GM19467 (cell line): ENCODE measurements at regions not wholly inside any gene's neighbourhood (a gene's known extent, or its start where the extent isn't known, plus 50 kb on each side); places are given as distances from the start of the nearest gene placed in this dataset.
"Not testable (repeated sequence)": the region's sequence is repeated elsewhere in the genome, so short reads cannot be mapped to it uniquely, and the experiment has no call there.

ENCODE experiments used
- ATAC-seq: cut with Tn5 transposase; IDR thresholded peaks from one replicate; pipeline ENCODE4 v1.9.1; 2021; ENCODE audit warnings: mild to moderate bottlenecking, moderate library complexity; ENCODE audit not compliant: unreplicated experiment

DNA sequence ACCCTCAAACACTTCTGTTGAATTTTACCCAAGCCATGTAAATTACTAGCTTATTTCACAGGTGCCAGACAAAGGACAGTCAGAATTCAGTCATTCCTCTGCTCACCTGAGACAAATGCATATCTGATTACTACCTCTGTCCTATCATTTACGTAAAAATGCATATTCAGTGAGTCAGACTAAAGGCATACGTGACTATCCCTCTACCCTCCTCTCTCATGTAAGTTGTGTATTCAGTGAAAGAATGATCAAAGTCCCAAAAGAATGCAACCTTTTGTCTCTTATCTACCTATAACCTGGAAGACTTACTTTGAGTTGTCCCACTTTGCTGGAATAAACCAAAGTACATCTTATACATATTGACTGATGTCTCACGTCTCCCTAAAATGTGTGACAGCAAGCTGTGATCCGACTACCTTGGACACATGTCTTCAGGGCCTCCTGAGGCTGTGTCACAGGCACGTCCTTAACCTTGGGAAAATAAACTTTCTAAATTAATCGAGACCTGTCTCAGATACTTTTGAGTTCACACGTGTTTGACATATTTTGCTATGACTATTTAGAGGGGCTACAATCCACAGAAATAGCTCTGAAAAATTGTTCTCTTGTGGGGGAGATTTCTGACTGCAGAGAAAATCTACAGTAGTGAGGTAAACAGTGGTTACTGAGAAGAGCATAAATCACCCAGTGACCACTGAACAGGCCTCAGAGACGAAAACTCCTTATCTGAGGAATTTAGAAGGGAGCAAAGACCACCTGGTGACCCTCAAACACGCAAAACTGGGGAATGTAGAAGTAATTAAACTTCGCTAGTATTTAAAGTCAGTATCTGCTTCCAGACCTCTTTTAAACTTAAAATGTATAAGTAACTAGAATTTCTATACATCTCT lies 1575.8 kb downstream of the STIM2 start:
- no peak for ATAC-seq

DNA sequence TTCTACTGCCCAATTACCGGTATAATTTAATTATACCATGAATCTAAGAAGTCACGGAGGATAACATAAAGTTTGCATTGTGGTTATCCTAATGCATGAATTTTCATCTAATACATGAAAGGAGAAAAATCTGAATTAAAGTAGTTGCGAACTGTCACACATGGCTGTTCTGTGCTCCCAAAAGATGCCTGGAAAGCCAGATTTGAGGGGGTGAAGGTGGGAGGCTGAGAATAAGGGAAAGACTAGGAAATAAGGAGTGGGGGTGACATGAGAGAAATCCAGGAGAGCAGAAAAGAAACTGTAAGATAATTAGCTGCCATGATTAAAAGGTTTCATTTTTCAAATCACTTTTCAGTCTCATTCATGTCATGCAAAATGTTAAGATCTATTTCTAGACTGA lies 1582.7 kb downstream of the STIM2 start:
- ATAC-seq = no peak

- no peak for ATAC-seq
Observed at GRCh38 chr4:28443801-28444412, 1583.3 kb downstream of the STIM2 start.

GRCh38 chr4:28444886-28445496 lies 1584.3 kb downstream of the STIM2 start:
- ATAC-seq = no peak

DNA sequence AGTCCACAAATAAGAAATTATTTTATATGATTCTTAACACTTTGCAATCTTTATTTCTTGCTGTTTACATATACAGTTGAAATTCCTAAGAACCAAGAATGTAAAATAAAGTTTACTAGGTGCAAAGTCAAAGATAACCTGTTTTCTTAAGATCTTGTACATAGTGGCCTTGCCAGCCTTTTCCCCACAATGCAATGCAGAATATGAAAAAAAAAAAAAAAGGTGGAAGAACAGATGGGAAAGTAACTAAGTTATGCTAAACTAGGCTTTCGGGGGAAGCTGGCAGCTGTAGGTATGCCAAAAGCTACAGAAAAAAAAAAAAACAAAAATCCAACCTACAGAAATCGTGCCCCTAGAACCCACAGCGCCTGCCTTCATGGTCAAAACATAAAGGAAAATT lies 1588.4 kb downstream of the STIM2 start:
- ATAC-seq = no peak

DNA sequence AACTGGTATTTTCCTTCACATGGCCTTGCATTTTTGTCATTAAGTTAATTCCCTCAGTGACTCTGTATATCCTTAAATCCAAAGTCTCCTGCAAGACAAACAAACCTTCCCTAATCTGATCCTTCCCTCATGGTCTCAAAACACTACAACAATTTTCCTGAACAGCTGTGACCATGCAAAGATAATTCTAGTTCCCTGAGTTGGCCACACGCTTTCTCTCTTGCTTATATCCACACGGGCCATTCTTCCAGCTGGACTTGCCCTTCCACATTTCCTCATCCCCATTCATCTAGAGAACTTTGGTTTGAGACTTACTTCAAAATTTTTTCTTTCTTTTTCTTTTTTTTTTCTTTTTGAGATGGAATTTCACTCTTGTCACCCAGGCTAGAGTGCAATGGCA lies 1590.7 kb downstream of the STIM2 start:
- ATAC-seq = no peak

GRCh38 chr4:28462766-28463700 lies 1602.4 kb downstream of the STIM2 start:
- ATAC-seq = no peak

GRCh38 chr4:28464823-28465222 lies 1604.2 kb downstream of the STIM2 start:
- ATAC-seq = no peak

GRCh38 chr4:28466886-28467285 lies 1606.2 kb downstream of the STIM2 start:
- ATAC-seq = not testable (repeated sequence)

GRCh38 chr4:28469387-28469786 lies 1608.7 kb downstream of the STIM2 start:
- ATAC-seq = no peak

DNA sequence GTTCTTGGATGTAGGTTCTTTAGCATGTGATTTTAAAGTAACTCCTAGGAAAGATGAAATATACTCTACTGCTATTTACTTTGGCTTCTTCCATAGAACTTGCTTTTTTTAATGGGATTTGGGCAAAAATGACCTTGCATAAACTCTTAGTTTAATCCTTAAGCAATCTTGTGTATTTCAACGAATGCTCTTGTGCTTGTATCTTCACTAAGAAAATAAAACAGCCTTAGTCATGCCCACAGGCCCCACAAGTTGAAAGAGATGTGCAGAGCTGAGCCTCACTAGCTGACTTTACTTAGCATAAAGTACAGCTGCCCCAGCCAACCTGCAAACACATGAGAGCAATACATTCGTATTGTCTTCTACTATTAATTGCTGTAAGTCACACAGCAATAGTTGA lies 1609.2 kb downstream of the STIM2 start:
- no peak for ATAC-seq

- no peak for ATAC-seq
Observed at GRCh38 chr4:28475381-28475780, 1614.7 kb downstream of the STIM2 start.

DNA sequence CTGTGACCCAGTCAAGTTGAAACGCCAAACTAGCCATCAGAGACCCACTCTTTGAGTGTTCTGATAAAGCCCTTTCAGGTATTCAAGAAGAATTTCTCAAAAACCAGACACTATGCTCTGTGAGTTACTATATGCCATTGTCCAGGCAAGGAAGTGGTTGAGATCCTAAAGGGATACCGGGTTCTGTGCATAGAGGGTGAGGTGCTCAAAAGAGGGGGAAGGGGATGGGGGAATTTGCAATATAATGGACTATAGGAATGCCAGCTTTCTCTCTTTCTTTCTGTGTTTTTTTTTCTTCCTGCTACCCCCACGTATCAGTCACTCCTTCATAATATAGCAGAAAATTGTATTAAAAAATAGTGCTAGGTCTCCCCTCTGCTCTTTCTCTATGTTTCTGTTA lies 1619.0 kb downstream of the STIM2 start:
- ATAC-seq = no peak

- ATAC-seq = no peak
Observed at GRCh38 chr4:28481565-28481964, 1620.9 kb downstream of the STIM2 start.

DNA sequence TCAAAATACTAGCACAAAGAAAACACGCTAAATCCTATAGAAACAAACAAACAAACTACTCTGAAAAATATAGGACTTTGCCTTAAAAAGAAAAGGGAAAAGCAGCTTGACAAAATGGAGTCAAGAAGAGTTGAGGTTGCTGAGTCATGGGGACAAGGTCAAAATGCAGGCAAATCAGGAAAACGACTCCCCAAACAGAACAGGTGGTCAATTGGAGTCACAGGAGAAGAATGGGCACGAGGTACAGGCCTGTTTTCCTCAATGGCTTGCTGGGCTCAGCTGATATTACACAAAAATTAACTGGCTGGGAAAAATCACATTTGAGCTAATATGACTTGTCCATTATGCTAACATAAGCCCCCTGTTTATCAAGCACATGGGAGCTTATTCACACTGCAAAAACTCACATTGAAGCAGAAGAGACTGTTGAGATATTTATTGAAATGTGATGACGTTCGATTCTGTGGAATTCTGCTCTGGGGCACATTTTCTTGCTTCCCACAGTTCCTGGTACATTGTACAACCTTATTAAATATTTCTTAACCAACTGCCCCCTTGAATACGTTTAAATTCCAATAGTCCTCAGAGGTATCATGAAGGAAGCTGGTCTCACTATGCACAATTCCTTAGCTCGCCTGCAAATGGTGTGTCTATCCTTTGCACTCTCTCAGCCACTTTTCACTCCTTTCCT lies 1622.1 kb downstream of the STIM2 start:
- no peak for ATAC-seq

DNA sequence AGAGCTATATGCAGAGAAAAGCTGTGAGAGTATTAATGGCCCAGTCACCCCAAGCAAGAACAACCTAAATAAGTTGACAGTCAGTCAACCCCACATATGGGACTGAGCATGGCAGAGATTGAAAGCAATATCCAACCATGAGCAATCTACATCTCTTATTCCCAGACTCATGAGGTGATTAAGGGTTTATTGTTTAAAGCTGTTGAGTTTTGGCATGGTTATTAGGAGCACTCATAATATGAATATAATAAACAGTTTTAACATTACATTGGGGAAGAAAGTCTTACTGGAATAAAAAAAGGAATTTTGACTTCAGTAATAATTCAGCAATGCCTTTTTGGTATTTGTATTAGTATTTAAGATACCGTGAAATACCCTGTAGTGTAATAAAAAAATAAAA lies 1627.4 kb downstream of the STIM2 start:
- no peak for ATAC-seq

DNA sequence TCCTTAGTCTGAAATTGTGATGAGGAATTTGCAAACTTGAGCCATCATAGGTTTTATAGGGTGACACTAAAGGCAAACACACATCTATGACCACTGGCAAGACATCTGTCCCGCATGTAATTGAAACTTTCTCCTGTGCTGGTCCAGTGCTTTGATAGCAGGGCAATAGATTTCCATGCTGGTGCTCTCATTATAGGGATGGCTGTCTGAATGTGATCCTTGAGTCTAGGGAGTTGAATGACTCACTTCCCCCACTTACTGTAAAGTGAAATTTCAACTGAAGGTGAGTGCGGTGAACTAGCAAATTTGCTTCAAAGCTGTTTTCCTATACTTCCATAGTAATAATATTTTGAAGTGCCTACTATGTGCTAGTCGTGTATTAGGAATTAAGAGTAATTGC lies 1630.0 kb downstream of the STIM2 start:
- ATAC-seq = no peak

- ATAC-seq = no peak
Observed at GRCh38 chr4:28505064-28505463, 1644.4 kb downstream of the STIM2 start.

- ATAC-seq = no peak
Observed at GRCh38 chr4:28508636-28509035, 1648.0 kb downstream of the STIM2 start.

DNA sequence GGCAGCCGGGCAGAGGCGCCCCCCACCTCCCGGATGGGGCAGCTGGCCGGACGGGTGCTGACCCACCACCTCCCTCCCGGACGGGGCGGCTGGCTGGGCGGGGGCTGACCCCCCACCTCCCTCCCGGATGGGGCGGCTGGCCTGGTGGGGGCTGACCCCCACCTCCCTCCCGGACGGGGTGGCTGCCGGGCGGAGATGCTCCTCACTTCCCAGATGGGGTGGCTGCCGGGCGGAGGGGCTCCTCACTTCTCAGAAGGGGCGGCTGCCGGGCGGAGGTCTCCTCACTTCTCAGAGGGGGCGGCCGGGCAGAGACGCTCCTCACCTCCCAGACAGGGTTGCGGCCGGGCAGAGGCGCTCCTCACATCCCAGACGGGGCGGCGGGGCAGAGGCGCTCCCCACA lies 1654.1 kb downstream of the STIM2 start:
- not testable (repeated sequence) for ATAC-seq
